Hepatocyte (in vitro differentiated cells): ENCODE measurements at regions not wholly inside any gene's neighbourhood (a gene's known extent, or its start where the extent isn't known, plus 50 kb on each side); places are given as distances from the start of the nearest gene placed in this dataset.

ENCODE experiments used
- DNase-seq: peaks from one replicate; pipeline ENCODE4 v3.0.0-alpha.2; 2016; ENCODE audit warnings: low spot score
- H2AFZ ChIP-seq: fragments of 200-600 bp; sonication (generic); 2 replicates; pipeline ENCODE4 v1.6.0; 2016; ENCODE audit warnings: antibody characterized with exemption, mild to moderate bottlenecking
- H3K27ac ChIP-seq: fragments of 200-600 bp; sonication (generic); 2 replicates; pipeline ENCODE4 v1.5.1; 2016; ENCODE audit warnings: mild to moderate bottlenecking
- H3K27me3 ChIP-seq: fragments of 200-600 bp; sonication (generic); 2 replicates; pipeline ENCODE4 v1.6.1; 2016
- H3K36me3 ChIP-seq: fragments of 200-600 bp; sonication (generic); replicated peaks from 2 replicates; pipeline ENCODE4 v1.5.1; 2016; ENCODE audit warnings: low read depth; ENCODE audit not compliant: insufficient read depth
- H3K4me1 ChIP-seq: fragments of 200-600 bp; sonication (generic); 2 replicates; pipeline ENCODE4 v1.5.1; 2016; ENCODE audit warnings: mild to moderate bottlenecking, moderate library complexity; ENCODE audit not compliant: insufficient read depth
- H3K4me2 ChIP-seq: fragments of 200-600 bp; sonication (generic); 2 replicates; pipeline ENCODE4 v1.6.0; 2016
- H3K4me3 ChIP-seq: fragments of 200-600 bp; sonication (generic); 2 replicates; pipeline ENCODE4 v1.5.1; 2016; ENCODE audit warnings: mild to moderate bottlenecking
- H3K79me2 ChIP-seq: fragments of 200-600 bp; sonication (generic); 2 replicates; pipeline ENCODE4 v1.6.0; 2017; ENCODE audit warnings: mild to moderate bottlenecking
- H3K9me2 ChIP-seq: fragments of 200-600 bp; sonication (generic); replicated peaks from 2 replicates; pipeline ENCODE4 v1.6.0; 2017; ENCODE audit warnings: mild to moderate bottlenecking; ENCODE audit not compliant: insufficient read depth
- H3K9me3 ChIP-seq: fragments of 200-600 bp; sonication (generic); 2 replicates; pipeline ENCODE4 v1.5.1; 2016; ENCODE audit warnings: low read depth, mild to moderate bottlenecking
- H4K20me1 ChIP-seq: fragments of 200-600 bp; sonication (generic); 2 replicates; pipeline ENCODE4 v1.6.0; 2016; ENCODE audit warnings: mild to moderate bottlenecking; ENCODE audit not compliant: insufficient read depth, poor library complexity, severe bottlenecking
- CTCF ChIP-seq: fragments of 200-600 bp; sonication (generic); IDR thresholded peaks from 2 replicates; pipeline ENCODE4 v1.5.1; 2016; ENCODE audit warnings: antibody characterized with exemption, mild to moderate bottlenecking; ENCODE audit not compliant: poor library complexity
- EZH2 ChIP-seq: fragments of 200-600 bp; sonication (generic); IDR thresholded peaks from 2 replicates; pipeline ENCODE4 v1.6.1; 2016; ENCODE audit warnings: antibody characterized with exemption, mild to moderate bottlenecking, borderline replicate concordance
- EZH2phosphoT487 ChIP-seq: fragments of 200-600 bp; sonication (generic); IDR thresholded peaks from one replicate; pipeline ENCODE4 v1.6.1; 2018; ENCODE audit warnings: antibody characterized with exemption, mild to moderate bottlenecking, low read depth, moderate library complexity; ENCODE audit not compliant: unreplicated experiment, severe bottlenecking
- WGBS: methylation state at CpG from one replicate; pipeline ENCODE4 v1.1.6; 2016; ENCODE audit warnings: low lambda C conversion rate; ENCODE audit errors: missing lambda C conversion rate; 5-methylcytosine and 5-hydroxymethylcytosine counted together

GRCh38 chr16:82248677-82249076 lies 78.7 kb upstream of the MPHOSPH6 start:
- Histone ChIP-seq H3K27me3 (no peaks in the 10 kb centered on the region), H3K4me2 (no peak overlapping the region), H3K4me3 (no peak overlapping the region), H3K79me2 (no peaks in the 10 kb centered on the region), H3K27ac (no peak overlapping the region), H3K9me2 (no peaks in the 10 kb centered on the region), H4K20me1 (no peaks in the 10 kb centered on the region), H3K36me3 (no peaks in the 10 kb centered on the region), H2AFZ (no peak overlapping the region), H3K4me1 (no peaks in the 10 kb centered on the region), H3K9me3 (no peaks in the 10 kb centered on the region)
- TF ChIP-seq EZH2phosphoT487, result no peak
- no peak for TF ChIP-seq EZH2
- no peak for TF ChIP-seq CTCF
- DNase-seq, result no peak
- WGBS, result 89% methylated on average over 1 of the region's 1 CpG

GRCh38 chr16:82248012-82248656 lies 78.1 kb upstream of the MPHOSPH6 start:
- Histone ChIP-seq H3K4me1 (no peaks in the 10 kb centered on the region), H4K20me1 (no peaks in the 10 kb centered on the region), H3K4me2 (no peak overlapping the region), H3K9me3 (no peaks in the 10 kb centered on the region), H2AFZ (no peak overlapping the region), H3K27me3 (no peaks in the 10 kb centered on the region), H3K36me3 (no peaks in the 10 kb centered on the region), H3K9me2 (no peaks in the 10 kb centered on the region), H3K79me2 (no peaks in the 10 kb centered on the region), H3K27ac (no peak overlapping the region), H3K4me3 (no peak overlapping the region)
- WGBS, result 71% methylated on average over 5 of the region's 5 CpGs
- TF ChIP-seq EZH2 (no peak), EZH2phosphoT487 (no peak)
- DNase-seq, result no peak

- TF ChIP-seq CTCF, result no peak
- no peaks in the 10 kb centered on the region for H3K9me2 ChIP-seq
- H3K9me3 ChIP-seq, result no peaks in the 10 kb centered on the region
- no peak for DNase-seq
- H3K27ac ChIP-seq, result no peak overlapping the region
- H4K20me1 ChIP-seq, result no peaks in the 10 kb centered on the region
- H3K4me2 ChIP-seq, result no peak overlapping the region
- no peak overlapping the region for H3K4me3 ChIP-seq
- 90% methylated on average over 9 of the region's 9 CpGs for WGBS
- no peaks in the 10 kb centered on the region for H3K36me3 ChIP-seq
- no peaks in the 10 kb centered on the region for H3K27me3 ChIP-seq
- H3K4me1 ChIP-seq, result no peaks in the 10 kb centered on the region
- no peaks in the 10 kb centered on the region for H3K79me2 ChIP-seq
- no peak overlapping the region for H2AFZ ChIP-seq
These were observed 72.2 kb upstream of the MPHOSPH6 start for GRCh38 chr16:82242201-82242600.

- Histone ChIP-seq H3K27ac (no peak overlapping the region), H3K79me2 (no peaks in the 10 kb centered on the region), H3K9me2 (no peaks in the 10 kb centered on the region), H3K4me1 (no peaks in the 10 kb centered on the region), H3K27me3 (no peaks in the 10 kb centered on the region), H3K36me3 (no peaks in the 10 kb centered on the region), H3K4me3 (no peak overlapping the region), H2AFZ (no peak overlapping the region), H3K4me2 (no peak overlapping the region), H4K20me1 (no peaks in the 10 kb centered on the region), H3K9me3 (no peaks in the 10 kb centered on the region)
- no peak for DNase-seq
- TF ChIP-seq CTCF, result no peak
- TF ChIP-seq EZH2, result no peak
- no peak for TF ChIP-seq EZH2phosphoT487
- WGBS, result 85% methylated on average over 5 of the region's 5 CpGs
These were observed 71.5 kb upstream of the MPHOSPH6 start for GRCh38 chr16:82241469-82242052.
